OCI-LY3 (cell line): ENCODE measurements at regions not wholly inside any gene's neighbourhood (a gene's known extent, or its start where the extent isn't known, plus 50 kb on each side); places are given as distances from the start of the nearest gene placed in this dataset.
"Not testable (repeated sequence)": the region's sequence is repeated elsewhere in the genome, so short reads cannot be mapped to it uniquely, and the experiment has no call there.

Experiments used
- H2AFZ ChIP-seq: fragments of 200-600, 300-600 bp; shearing (Covaris generic); 2 replicates; pipeline ENCODE4 v1.6.0; 2014; ENCODE audit warnings: antibody characterized with exemption, low read depth, low read length
- H3K27ac ChIP-seq: fragments of 200-600, 300-600 bp; sonication (generic); 2 replicates; pipeline ENCODE4 v1.5.1; 2014; ENCODE audit warnings: mild to moderate bottlenecking, low read length, moderate library complexity, mixed read lengths
- H3K27me3 ChIP-seq: fragments of 200-600, 300-600 bp; sonication (generic); 2 replicates; pipeline ENCODE4 v1.6.1; 2014; ENCODE audit warnings: low read depth, low read length, mixed read lengths
- H3K36me3 ChIP-seq: fragments of 200-600, 300-600 bp; sonication (generic); replicated peaks from 2 replicates; pipeline ENCODE3; 2014; ENCODE audit warnings: low read depth, low read length, mixed read lengths
- H3K4me1 ChIP-seq: fragments of 300-600, 200-600 bp; sonication (generic); 2 replicates; pipeline ENCODE4 v1.6.1; 2014; ENCODE audit warnings: low read length, mixed read lengths
- H3K4me2 ChIP-seq: fragments of 200-600, 300-600 bp; sonication (generic); 2 replicates; pipeline ENCODE4 v1.6.1; 2014; ENCODE audit warnings: low read length, mixed read lengths
- H3K4me3 ChIP-seq: fragments of 300-600, 200-600 bp; sonication (generic); 2 replicates; pipeline ENCODE4 v1.5.1; 2014; ENCODE audit warnings: antibody characterized with exemption, mild to moderate bottlenecking, low read length, moderate library complexity
- H3K79me2 ChIP-seq: fragments of 300-600, 200-600 bp; shearing (Covaris generic); 2 replicates; pipeline ENCODE4 v1.6.1; 2014; ENCODE audit warnings: mild to moderate bottlenecking, low read length, mixed read lengths
- H3K9ac ChIP-seq: fragments of 300-600, 200-600 bp; shearing (Covaris generic); 2 replicates; pipeline ENCODE4 v1.6.0; 2014; ENCODE audit warnings: mild to moderate bottlenecking, low read length, moderate library complexity
- H3K9me3 ChIP-seq: fragments of 200-600, 300-600 bp; shearing (Covaris generic); 2 replicates; pipeline ENCODE4 v1.6.1; 2014; ENCODE audit warnings: low read length, mixed read lengths; ENCODE audit not compliant: insufficient read depth
- H4K20me1 ChIP-seq: fragments of 200-600, 300-600 bp; sonication (generic); 2 replicates; pipeline ENCODE4 v1.6.1; 2016; ENCODE audit warnings: low read length, mixed read lengths; ENCODE audit not compliant: insufficient read depth
- CTCF ChIP-seq: fragments of 200-600, 300-600 bp; sonication (generic); IDR thresholded peaks from 2 replicates; pipeline ENCODE4 v1.5.1; 2014; ENCODE audit warnings: antibody characterized with exemption, low read length, low read depth
- EZH2phosphoT487 ChIP-seq: fragments of 200-600 bp; shearing (Covaris generic); IDR thresholded peaks from 2 replicates; pipeline ENCODE4 v1.6.1; 2018; ENCODE audit warnings: antibody characterized with exemption, mixed run types, low read depth

DNA sequence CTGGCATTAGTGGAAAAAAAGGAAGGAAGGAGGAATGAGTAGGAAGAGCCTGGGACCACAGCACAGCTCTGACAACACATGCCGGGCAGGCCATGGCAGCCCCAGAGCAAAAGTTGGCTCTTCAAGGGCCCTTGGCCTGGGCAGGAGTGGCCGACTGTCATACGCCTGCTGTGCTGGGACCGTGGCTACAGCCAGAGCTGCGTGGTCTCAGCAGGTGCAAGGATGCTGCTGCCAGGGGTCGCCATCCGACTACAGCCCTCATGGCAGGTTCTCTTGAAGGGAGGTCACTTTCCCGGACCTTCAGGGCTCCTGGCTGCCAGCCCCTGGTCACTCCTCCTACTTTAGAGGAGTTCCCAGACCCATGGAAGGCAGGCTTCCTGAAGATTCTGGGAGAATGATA, 109.9 kb downstream of the ARL4C start:
- Histone ChIP-seq H2AFZ (no peak overlapping the region), H3K79me2 (no peaks in the 10 kb centered on the region), H3K9me3 (no peaks in the 10 kb centered on the region), H3K4me3 (no peak overlapping the region), H3K36me3 (no peaks in the 10 kb centered on the region), H3K9ac (no peak overlapping the region), H3K4me1 (no peaks in the 10 kb centered on the region), H3K27ac (no peak overlapping the region), H4K20me1 (no peaks in the 10 kb centered on the region), H3K4me2 (no peak overlapping the region), H3K27me3 (no peaks in the 10 kb centered on the region)
- TF ChIP-seq CTCF (no peak), EZH2phosphoT487 (no peak)

GRCh38 chr2:234382131-234382530, 114.8 kb downstream of the ARL4C start:
- Histone ChIP-seq H3K36me3 (no peaks in the 10 kb centered on the region), H3K9me3 (no peaks in the 10 kb centered on the region), H4K20me1 (no peaks in the 10 kb centered on the region), H2AFZ (no peak overlapping the region), H3K4me1 (no peaks in the 10 kb centered on the region), H3K27me3 (no peaks in the 10 kb centered on the region), H3K9ac (no peak overlapping the region), H3K27ac (no peak overlapping the region), H3K4me2 (no peak overlapping the region), H3K4me3 (no peak overlapping the region), H3K79me2 (no peaks in the 10 kb centered on the region)
- no peak for TF ChIP-seq CTCF
- no peak for TF ChIP-seq EZH2phosphoT487

DNA sequence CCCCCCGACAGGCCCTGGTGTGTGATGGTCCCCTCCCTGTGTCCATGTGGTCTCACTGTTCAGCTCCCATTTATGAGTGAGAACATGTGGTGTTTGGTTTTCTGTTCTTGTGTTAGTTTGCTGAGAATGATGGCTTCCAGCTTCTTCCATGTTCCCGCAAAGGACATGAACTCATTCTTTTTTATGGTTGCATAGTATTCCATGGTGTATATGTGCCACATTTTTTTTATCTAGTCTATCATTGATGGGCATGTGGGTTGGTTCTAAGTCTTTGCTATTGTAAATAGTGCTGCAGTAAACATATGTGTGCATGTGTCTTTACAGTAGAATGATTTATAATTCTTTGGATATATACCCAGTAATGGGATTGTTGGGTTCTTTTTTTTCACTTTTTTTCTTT, 117.9 kb downstream of the ARL4C start:
- H3K4me1 ChIP-seq, H3K4me3 ChIP-seq, H3K9ac ChIP-seq, H3K36me3 ChIP-seq, H4K20me1 ChIP-seq, H2AFZ ChIP-seq, H3K27me3 ChIP-seq, H3K79me2 ChIP-seq, H3K4me2 ChIP-seq, H3K9me3 ChIP-seq, H3K27ac ChIP-seq: not testable (repeated sequence)

DNA sequence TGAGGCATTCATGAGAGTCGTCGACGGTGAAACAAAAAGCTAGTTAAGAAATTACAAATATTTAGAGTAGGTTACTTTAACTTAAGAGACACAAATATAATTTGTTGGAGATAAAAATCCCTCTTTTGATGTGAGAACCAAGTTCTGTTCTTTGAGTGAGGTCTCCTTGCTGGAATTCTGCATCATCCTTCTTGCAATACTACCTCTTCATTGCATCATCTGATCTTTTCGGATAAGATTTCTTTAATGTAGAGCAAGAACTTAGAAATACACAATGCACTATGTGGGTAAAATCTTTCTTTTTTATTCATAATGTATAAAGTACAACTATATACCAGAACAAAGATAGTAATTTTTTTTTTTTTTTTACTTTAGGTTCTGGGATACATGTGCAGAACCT, 118.4 kb downstream of the ARL4C start:
- Histone ChIP-seq H3K4me1 (no peaks in the 10 kb centered on the region), H3K36me3 (no peaks in the 10 kb centered on the region), H3K79me2 (no peaks in the 10 kb centered on the region), H2AFZ (no peak overlapping the region), H4K20me1 (no peaks in the 10 kb centered on the region), H3K4me2 (no peak overlapping the region), H3K9me3 (no peaks in the 10 kb centered on the region), H3K27me3 (no peaks in the 10 kb centered on the region; the same call in 1 of the 2 replicates), H3K4me3 (no peak overlapping the region), H3K27ac (no peak overlapping the region), H3K9ac (no peak overlapping the region)
- TF ChIP-seq CTCF (no peak), EZH2phosphoT487 (no peak)

DNA sequence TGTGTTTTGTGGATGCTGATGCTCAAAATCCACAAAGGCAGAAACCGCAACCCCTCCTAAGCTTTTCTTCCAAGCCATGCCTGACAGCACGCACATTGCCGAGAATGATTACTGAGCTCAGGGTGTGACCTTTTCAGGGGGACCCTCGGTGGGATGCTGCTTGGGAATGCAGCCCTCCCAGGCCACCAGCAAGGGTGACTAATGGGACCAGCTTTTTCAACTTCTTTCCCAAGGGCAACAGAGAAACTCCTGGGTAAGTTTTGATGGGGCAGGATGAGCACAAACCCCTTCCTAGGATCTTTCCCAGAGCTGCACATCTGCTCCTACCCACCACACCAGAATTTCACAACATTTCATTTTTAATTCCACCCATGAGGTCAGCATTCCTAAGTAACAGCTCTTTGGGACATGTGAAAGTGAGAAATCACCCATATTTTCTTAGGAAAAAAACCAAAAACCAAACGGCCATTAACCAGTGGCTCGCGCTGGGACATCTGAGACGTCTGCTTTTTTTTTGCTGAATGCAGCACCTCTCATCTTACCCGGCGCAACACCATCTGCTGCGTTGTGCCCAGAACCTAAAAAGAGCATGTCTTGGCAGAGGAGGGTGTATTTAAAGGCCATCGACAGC, 119.0 kb downstream of the ARL4C start:
- Histone ChIP-seq H3K27me3 (no peaks in the 10 kb centered on the region; the same call in 1 of the 2 replicates), H3K4me2 (no peak overlapping the region), H3K79me2 (no peaks in the 10 kb centered on the region), H4K20me1 (no peaks in the 10 kb centered on the region), H3K36me3 (no peaks in the 10 kb centered on the region), H2AFZ (no peak overlapping the region), H3K9me3 (no peaks in the 10 kb centered on the region), H3K9ac (no peak overlapping the region), H3K4me3 (no peak overlapping the region), H3K4me1 (no peaks in the 10 kb centered on the region), H3K27ac (no peak overlapping the region)
- TF ChIP-seq CTCF (no peak), EZH2phosphoT487 (no peak)
